Activated CD8-positive, alpha-beta memory T cell treated with anti-CD3 and anti-CD28 coated beads for 1 hour (primary cell): ENCODE measurements at regions not wholly inside any gene's neighbourhood (a gene's known extent, or its start where the extent isn't known, plus 50 kb on each side); places are given as distances from the start of the nearest gene placed in this dataset.

Experiments
- DNase-seq, 2 donors: peaks; one replicate each; pipeline ENCODE4 v3.0.0-alpha.2; 2020; ENCODE audit warnings: low read depth in 1 of 2; ENCODE audit errors: extremely low read depth in 1 of 2

- no peak for DNase-seq
These were observed 736.5 kb downstream of the HACE1 start for GRCh38 chr6:104123227-104123626.

- no peak for DNase-seq
These were observed 741.4 kb downstream of the HACE1 start for GRCh38 chr6:104118274-104118673.

GRCh38 chr6:104109806-104110205, 749.9 kb downstream of the HACE1 start:
- DNase-seq, result no peak

- DNase-seq, result no peak
These were observed 751.1 kb downstream of the HACE1 start for GRCh38 chr6:104108634-104109033.

GRCh38 chr6:104095661-104096416, 763.9 kb downstream of the HACE1 start:
- DNase-seq, result no peak

- no peak for DNase-seq
These were observed 772.0 kb downstream of the HACE1 start for GRCh38 chr6:104087765-104088164.

- DNase-seq, result no peak
These were observed 791.4 kb downstream of the HACE1 start for GRCh38 chr6:104068281-104068680.

- no peak for DNase-seq
These were observed 794.8 kb downstream of the HACE1 start for GRCh38 chr6:104064876-104065275.

GRCh38 chr6:104050455-104050854, 809.3 kb downstream of the HACE1 start:
- DNase-seq, result no peak

- no peak for DNase-seq
These were observed 813.3 kb downstream of the HACE1 start for GRCh38 chr6:104046426-104046825.

GRCh38 chr6:104031346-104031745, 828.4 kb downstream of the HACE1 start:
- DNase-seq, result no peak

GRCh38 chr6:104022126-104022525, 837.6 kb downstream of the HACE1 start:
- no peak for DNase-seq

- DNase-seq, result no peak
These were observed 840.5 kb downstream of the HACE1 start for GRCh38 chr6:104019075-104019753.

- no peak for DNase-seq
These were observed 842.0 kb downstream of the HACE1 start for GRCh38 chr6:104017410-104018381.

GRCh38 chr6:104014163-104014959, 845.4 kb downstream of the HACE1 start:
- DNase-seq, result no peak

GRCh38 chr6:104013312-104013971, 846.3 kb downstream of the HACE1 start:
- DNase-seq, result no peak

GRCh38 chr6:104010897-104011296, 848.8 kb downstream of the HACE1 start:
- no peak for DNase-seq

- no peak for DNase-seq
These were observed 855.8 kb downstream of the HACE1 start for GRCh38 chr6:104003803-104004516.

- no peak for DNase-seq
These were observed 864.1 kb downstream of the HACE1 start for GRCh38 chr6:103995571-103995970.
